ENCODE measurements at regions not wholly inside any gene's neighbourhood (a gene's known extent, or its start where the extent isn't known, plus 50 kb on each side); places are given as distances from the start of the nearest gene placed in this dataset.
"Not testable (repeated sequence)": the region's sequence is repeated elsewhere in the genome, so short reads cannot be mapped to it uniquely, and the experiment has no call there.

DNA sequence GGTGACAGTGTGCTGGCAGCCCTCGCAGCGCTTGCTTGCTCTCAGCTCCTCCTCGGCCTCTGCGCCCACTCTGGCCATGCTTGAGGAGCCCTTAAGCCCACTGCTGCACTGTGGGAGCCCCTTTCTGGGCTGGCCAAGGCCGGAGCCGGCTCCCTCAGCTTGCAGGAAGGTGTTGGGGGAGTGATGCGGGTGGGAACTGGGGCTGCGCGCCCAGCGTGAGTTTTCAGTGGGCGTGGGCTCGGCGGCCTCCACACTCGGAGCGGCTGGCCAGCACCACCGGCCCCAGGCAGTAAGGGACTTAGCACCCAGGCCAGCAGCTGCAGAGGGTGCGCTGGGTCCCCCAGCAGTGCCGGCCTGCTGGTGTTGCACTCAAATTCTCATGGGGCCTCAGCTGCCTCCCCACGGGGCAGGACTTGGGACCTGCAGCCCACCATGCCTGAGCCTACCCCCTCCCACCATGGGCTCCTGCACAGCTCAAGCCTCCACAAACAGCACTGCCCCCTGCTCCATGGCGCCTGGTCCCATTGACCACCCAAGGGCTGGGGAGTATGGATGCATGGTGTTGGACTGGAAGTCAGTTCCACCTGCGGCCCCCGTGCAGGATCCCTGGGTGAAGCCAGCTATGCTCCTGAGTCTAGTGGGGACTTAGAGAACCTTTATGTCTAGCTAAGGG is 223.1 kb upstream of the PTPRD start:
- no peak for DNase-seq (ENCODE audit: low read depth)

DNA sequence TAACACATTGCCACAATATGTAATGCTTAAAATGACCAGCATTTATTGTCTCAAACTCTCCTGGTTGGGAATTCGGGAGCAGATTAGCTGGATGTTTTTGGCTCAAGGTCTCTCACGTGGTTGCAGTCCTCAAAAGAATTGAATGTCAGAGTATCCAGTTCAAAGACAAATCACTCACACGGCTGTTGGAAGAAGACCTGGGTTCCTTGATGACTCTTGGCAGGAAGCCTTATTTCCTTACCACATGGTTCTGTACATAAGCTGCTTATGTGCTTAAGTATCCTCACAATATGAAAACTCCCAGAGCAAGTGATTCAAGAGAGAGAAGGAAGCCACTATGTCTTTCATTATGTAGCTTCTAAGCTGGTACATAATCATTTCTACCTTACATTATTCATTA is 230.3 kb upstream of the PTPRD start:
- DNase-seq (ENCODE audit: low read depth), result no peak

DNA sequence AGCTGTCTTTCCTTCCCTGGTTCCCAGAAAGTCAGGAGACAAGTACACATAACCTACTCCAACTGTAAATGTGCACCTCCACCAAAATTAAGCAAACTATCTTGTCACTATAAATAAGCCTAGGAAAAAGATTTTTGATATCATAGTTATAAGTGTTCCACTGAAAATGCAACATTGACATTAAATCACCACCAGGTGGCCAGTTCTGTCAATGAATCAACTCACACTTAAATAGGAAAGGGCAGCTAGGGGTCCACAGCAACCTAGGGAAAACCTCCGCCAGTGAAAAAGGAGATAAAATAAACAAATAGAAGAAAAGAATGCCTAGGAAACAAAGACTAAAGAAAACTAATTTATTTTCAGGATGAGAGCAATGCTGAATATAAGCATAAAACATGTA is 243.0 kb upstream of the PTPRD start:
- no peak for DNase-seq (ENCODE audit: low read depth)

- no peak for DNase-seq (ENCODE audit: low read depth)
These were observed 246.0 kb upstream of the PTPRD start for GRCh38 chr9:10858817-10859216.

GRCh38 chr9:10863476-10863875 is 250.7 kb upstream of the PTPRD start:
- no peak for DNase-seq (ENCODE audit: low read depth)

DNA sequence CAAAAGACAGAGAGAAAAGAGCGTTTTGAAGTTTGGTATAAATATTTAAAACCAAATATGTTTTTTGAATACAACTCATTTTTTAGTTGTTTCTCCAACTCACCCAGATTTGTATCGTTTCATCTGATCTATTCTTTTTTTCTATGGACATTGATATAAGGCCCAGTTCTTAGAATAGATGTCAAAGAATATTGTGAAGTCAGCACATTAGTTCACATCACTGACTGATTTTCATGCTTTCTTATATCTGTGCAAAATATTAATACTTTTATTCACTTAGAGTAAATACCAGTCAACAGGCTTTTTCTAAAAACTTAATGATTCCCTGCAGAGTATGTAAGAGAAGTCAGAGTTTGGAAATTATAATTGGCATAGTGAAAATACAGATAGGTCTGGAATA is 254.4 kb upstream of the PTPRD start:
- DNase-seq (ENCODE audit: low read depth), result no peak

DNA sequence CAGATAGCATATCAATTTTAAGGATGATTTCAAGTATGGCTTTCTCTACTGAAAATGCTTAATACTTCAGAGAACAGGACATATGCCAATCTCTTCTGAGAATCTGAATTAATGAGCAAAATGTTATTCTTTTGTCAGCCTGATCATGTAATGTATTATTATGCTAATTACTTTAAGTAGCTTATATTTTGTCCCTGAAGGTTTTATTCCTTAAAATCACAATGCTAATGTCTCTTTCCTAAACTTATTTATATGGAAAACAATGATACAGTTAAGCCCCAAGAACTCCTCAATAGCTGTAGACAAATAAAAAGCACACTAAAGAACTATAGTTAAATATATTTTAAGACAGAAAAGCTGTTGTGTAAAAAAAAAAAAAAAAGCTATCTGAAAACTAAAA is 256.9 kb upstream of the PTPRD start:
- DNase-seq (ENCODE audit: low read depth), result no peak

DNA sequence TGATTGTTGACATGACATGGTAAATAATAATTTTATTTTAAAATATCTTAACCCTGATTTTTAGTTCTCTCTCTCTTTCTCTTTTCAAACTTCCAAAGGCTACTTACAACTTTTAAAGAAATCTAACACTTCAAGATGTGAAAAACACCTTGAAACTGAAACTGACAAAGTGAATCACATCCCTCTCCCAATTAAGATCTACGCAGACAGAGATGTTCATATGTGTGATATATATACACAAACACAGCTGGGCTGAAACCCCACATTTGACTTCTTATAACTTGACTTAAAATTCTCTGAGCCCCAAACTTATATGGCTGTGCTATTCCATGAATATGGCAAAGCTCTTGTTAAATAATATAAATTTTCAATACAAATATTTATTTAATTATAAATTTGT is 261.2 kb upstream of the PTPRD start:
- no peak for DNase-seq (ENCODE audit: low read depth)

DNA sequence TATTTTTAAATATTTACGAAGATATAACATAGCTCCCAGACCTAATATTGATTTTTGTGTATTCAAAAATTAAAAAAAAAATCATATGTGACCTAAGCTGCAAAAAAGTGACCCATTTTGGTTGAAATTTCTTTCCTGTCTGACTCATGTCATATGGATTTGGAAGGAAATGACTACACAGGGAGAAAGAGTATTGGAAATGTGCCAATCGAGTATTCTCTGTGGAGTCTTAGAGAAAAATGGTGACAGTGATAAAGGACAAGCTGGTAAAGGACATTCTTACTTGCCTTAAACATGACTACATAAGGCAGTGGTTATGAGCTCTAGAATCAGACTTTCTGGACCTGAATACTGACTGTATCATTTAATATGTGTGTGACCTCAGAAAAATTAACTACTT is 262.9 kb upstream of the PTPRD start:
- DNase-seq (ENCODE audit: low read depth), result peak; percentile 76

DNA sequence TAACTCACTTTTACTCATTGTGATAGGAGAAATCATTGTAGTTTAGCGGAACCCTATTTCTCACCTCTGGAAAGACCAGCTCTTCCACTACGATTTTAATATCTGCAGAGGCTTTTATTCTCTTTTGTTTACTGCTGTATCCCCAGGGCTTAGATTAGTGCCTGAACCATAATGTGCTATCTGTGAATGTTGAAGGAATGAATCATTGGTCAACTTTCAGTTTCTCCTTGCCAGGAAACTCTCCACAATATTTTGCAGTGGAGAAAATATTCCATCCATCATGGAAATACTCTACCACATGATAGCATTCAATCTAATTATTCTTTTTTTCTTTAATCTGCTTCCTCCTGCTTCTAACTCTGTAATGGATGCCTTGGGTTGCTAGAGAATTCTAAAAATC is 263.5 kb upstream of the PTPRD start:
- DNase-seq (ENCODE audit: low read depth), result peak; percentile 29

DNA sequence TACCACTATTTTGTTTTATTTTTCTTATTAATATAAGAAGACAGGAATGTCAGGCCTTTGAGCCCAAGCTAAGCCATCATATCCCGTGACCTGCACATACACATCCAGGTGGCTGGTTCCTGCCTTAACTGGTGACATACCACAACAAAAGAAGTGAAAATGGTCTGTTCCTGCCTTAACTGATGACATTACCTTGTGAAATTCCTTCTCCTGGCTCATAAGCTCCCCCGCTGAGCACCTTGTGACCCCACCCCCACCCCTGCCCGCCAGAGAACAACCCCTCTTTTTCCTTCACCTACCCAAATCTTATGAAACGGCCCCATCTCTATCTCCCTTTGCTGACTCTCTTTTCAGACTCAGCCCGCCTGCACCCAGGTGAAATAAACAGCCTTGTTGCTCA is 277.5 kb upstream of the PTPRD start:
- not testable (repeated sequence) for DNase-seq (ENCODE audit: low read depth)

DNA sequence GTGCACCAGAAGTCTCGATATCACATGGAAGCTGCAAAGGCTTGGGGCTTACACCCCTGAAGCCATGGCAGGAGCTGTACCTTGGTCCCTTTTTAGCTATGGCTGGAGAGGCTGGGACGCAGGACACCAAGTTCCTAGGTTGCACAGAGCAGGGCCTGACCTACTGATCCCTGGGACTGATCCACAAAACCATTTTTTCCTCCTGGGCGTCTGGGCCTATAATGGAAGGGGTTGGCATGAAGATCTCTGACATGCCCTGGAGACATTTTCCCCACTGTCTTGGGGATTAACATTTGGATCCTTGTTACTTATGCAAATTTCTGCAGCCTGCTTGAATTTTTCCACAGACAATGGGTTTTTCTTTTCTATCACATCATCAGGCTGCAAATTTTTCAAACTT is 286.7 kb upstream of the PTPRD start:
- no peak for DNase-seq (ENCODE audit: low read depth)

- DNase-seq (ENCODE audit: low read depth), result no peak
These were observed 291.2 kb upstream of the PTPRD start for GRCh38 chr9:10903969-10904368.

DNA sequence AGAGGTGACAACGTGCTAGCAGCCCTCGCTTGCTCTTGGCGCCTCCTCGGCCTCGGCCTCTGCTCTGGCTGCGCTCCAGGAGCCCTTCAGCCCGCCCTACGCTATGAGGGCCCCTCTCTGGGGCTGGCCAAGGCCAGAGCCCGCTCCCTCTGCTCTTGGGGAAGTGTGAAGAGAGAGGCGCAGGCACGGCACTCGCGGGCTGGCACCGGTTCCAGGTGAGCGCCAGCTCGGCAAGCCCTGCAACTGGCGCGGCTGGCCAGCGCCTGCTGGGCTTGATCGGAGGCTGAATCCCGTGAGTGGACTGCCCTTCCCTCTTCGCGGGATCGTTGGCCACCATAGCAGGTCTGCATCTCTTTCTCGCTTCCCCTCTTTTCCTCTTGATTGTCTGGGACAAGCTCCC is 298.0 kb upstream of the PTPRD start:
- DNase-seq (ENCODE audit: low read depth), result no peak

DNA sequence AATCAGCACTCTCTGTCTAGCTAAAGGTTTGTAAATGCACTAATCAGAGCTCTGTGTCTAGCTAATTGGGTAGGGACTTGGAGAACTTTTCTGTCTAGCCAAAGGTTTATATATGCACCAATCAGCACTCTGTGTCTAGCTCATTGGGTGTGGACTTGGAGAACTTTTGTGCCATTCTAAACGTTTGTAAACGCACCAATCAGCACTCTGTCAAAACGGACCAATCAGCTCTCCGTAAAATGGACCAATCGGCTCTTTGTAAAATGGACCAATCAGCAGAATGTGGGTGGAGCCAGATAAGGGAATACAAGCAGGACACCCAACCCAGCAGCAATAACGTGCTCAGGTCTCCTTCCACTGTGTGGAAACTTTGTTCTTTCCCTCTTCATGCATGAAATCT is 298.6 kb upstream of the PTPRD start:
- no peak for DNase-seq (ENCODE audit: low read depth)

DNA sequence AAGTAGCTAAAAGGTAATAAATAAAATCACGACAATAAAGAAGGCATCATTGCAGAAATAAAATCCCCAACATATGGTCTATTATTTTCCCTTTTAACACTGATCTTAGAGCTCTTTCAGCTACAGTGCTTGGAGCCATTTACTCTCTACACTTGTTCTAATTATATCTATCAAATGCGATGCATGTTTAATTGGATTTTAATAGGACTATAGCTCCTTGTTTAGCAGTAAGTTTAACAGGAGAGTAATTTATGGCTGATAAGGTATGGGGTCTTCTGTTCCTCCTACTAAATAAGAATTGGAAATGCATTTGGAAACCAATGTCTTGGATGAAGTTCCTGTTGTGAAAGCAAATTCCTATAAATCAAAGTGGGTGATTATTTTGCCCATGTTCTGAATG is 304.2 kb upstream of the PTPRD start:
- no peak for DNase-seq (ENCODE audit: low read depth)

DNA sequence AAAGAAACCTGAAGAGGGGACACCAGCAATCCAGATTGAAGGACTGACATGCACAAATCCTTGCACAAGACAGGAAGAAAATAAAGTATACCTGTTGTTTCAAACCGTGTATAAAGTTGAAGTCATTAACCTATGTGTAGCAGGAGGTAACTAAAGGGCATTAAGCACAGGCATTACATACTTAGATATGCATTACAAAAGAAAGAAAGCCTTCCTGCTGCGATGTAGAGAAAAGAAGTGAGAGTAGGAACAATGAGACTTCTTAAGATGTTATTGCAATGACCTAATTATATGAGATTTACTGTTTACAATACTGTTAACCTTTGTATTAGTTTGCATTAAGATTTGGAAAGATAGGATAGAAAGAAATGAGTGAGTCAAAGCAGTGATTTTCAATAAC is 308.9 kb upstream of the PTPRD start:
- DNase-seq (ENCODE audit: low read depth), result no peak

- no peak for DNase-seq (ENCODE audit: low read depth)
These were observed 313.1 kb upstream of the PTPRD start for GRCh38 chr9:10925896-10926295.

GRCh38 chr9:10928372-10928771 is 315.6 kb upstream of the PTPRD start:
- DNase-seq (ENCODE audit: low read depth), result no peak

DNA sequence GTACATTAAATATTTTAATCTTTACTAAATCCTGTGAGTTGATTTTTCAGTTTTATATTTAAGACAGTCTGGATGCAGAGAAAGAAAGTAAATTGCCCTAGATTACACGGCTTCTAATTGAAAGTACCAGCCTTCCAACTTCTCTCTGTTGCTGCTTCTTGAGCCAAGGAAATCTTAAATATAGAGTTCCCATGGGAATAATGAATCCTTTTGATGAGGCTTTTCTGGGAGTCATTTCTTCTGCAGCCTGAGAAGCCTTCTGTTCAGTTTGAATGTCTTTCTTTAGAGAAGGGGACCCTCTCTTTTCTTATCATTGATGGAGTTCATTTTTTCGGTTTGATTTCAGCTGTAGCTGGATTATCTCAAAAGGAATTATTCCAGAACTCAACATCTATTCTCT is 317.3 kb upstream of the PTPRD start:
- no peak for DNase-seq (ENCODE audit: low read depth)

- no peak for DNase-seq (ENCODE audit: low read depth)
These were observed 334.0 kb upstream of the PTPRD start for GRCh38 chr9:10946676-10947410.

DNA sequence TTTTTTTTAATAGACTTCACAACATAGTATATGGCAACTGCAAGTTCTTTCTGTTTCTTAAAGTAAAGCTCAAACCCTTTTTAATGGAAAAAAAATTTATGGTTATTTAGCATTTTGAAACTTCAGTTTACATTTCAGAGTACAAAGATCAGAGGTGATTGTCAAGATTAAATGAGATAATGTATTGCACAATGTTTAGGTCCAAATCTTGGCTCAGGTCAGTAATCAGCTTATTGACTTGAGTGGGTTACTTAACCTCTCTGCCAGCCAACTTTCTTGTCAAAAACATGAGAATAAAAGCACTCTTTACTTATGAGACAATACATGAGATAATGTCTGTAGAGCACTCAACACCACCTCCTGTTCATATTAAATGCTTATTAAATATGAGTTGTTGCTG is 345.1 kb upstream of the PTPRD start:
- DNase-seq (ENCODE audit: low read depth), result no peak

- DNase-seq (ENCODE audit: low read depth), result no peak
These were observed 349.1 kb upstream of the PTPRD start for GRCh38 chr9:10961883-10962282.

GRCh38 chr9:10983251-10983650 is 370.4 kb upstream of the PTPRD start:
- no peak for DNase-seq (ENCODE audit: low read depth)

All from HS-5 (cell line).